Transverse colon (tissue), 4 donors: ENCODE measurements at regions not wholly inside any gene's neighbourhood (a gene's known extent, or its start where the extent isn't known, plus 50 kb on each side); places are given as distances from the start of the nearest gene placed in this dataset.

Experiments used
- POLR2A ChIP-seq: fragments of 450-650 bp; IDR thresholded peaks from one replicate; pipeline ENCODE4 v1.6.1; 2016; ENCODE audit warnings: antibody characterized with exemption, mild to moderate bottlenecking, moderate library complexity
- POLR2AphosphoS5 ChIP-seq, 3 donors: sonication (generic); formaldehyde crosslinking; IDR thresholded peaks; one replicate each; pipeline ENCODE4 v1.6.1; 2016; ENCODE audit warnings: antibody characterized with exemption in 3 of 3
- TF ChIP-seq, protein P1 (sequence below), 5 experiments: fragments of 200-600 bp in 3 of 5; fragments of 450-650 bp in 2 of 5; sonication (generic) in 3 of 5; IDR thresholded peaks; 1 replicate in 2 of 5; 2 replicates in 3 of 5; pipeline ENCODE4 v1.5.1; 2016 to 2017; ENCODE audit warnings: antibody characterized with exemption in 5 of 5, inconsistent platforms in 3 of 5, mild to moderate bottlenecking in 2 of 5, moderate library complexity in 1 of 5

DNA sequence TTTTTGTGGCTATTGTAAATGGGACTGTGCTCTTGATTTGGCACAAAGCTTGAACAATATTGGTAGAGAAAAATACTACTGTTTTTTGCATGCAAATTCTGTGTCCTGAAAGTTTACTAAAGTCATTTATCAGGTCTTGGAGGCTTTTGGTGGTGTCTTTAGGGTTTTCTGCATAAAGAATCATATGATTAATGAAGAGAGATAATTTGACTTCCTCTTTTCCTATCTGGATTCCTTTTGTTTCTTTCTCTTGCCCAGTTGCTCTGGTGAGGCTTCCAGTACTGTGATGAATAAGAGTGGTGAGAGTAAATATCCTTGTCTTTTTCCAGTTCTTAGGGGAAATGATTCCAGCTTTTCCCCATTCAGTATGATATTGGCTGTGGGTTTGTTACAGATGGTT, 1166.7 kb downstream of the NCAM2 start:
- TF ChIP-seq, protein P1, sequence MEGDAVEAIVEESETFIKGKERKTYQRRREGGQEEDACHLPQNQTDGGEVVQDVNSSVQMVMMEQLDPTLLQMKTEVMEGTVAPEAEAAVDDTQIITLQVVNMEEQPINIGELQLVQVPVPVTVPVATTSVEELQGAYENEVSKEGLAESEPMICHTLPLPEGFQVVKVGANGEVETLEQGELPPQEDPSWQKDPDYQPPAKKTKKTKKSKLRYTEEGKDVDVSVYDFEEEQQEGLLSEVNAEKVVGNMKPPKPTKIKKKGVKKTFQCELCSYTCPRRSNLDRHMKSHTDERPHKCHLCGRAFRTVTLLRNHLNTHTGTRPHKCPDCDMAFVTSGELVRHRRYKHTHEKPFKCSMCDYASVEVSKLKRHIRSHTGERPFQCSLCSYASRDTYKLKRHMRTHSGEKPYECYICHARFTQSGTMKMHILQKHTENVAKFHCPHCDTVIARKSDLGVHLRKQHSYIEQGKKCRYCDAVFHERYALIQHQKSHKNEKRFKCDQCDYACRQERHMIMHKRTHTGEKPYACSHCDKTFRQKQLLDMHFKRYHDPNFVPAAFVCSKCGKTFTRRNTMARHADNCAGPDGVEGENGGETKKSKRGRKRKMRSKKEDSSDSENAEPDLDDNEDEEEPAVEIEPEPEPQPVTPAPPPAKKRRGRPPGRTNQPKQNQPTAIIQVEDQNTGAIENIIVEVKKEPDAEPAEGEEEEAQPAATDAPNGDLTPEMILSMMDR (IDR thresholded peaks at IDR 0.05): no peak
- TF ChIP-seq POLR2AphosphoS5 (IDR thresholded peaks at IDR 0.05): no peak
- TF ChIP-seq POLR2A: no peak
